Left lobe of liver (tissue), 2 donors: ENCODE measurements at regions not wholly inside any gene's neighbourhood (a gene's known extent, or its start where the extent isn't known, plus 50 kb on each side); places are given as distances from the start of the nearest gene placed in this dataset.
A peak's percentile ranks its signal among the peaks of the same experiment; 100 is the strongest.

ENCODE experiments used
- ATAC-seq: fragments of 200-7000 bp; cut with Tn5 transposase; one replicate; pipeline ENCODE4 v1.9.1; 2020; ENCODE audit warnings: mild to moderate bottlenecking, moderate library complexity
- DNase-seq: peaks from one replicate; pipeline ENCODE4 v3.0.0-alpha.2; 2020; ENCODE audit warnings: low spot score
- donor health status: DM: no; HTN: no; CAD: no; lungs with moderate emphysema.
- donor health status: DM: no; HTN: yes; CAD: no.

GRCh38 chr2:120863146-120863545 lies 127.5 kb downstream of the GLI2 start:
- ATAC-seq, result no peak
- no peak for DNase-seq

GRCh38 chr2:120863661-120864320 lies 128.1 kb downstream of the GLI2 start:
- ATAC-seq, result no peak
- DNase-seq, result no peak

GRCh38 chr2:120864981-120865380 lies 129.3 kb downstream of the GLI2 start:
- DNase-seq, result no peak
- ATAC-seq, result no peak

- ATAC-seq (no peak), DNase-seq (no peak)
Observed at GRCh38 chr2:120865656-120866055, 130.0 kb downstream of the GLI2 start.

- ATAC-seq, result no peak
Observed at GRCh38 chr2:120866071-120866470, 130.4 kb downstream of the GLI2 start.

GRCh38 chr2:120866483-120867140 lies 130.9 kb downstream of the GLI2 start:
- DNase-seq (no peak), ATAC-seq (no peak)

More at GRCh38 chr2:120866071-120866470, 130.4 kb downstream of the GLI2 start:
- DNase-seq, result no peak

GRCh38 chr2:120867290-120868241 lies 131.9 kb downstream of the GLI2 start:
- DNase-seq (no peak), ATAC-seq (peak; percentile 62)

GRCh38 chr2:120868366-120868765 lies 132.7 kb downstream of the GLI2 start:
- DNase-seq (no peak), ATAC-seq (no peak)

- ATAC-seq (no peak), DNase-seq (no peak)
Observed at GRCh38 chr2:120869036-120869729, 133.5 kb downstream of the GLI2 start.

- DNase-seq (no peak), ATAC-seq (no peak)
Observed at GRCh38 chr2:120869730-120870466, 134.2 kb downstream of the GLI2 start.

- no peak for ATAC-seq
- no peak for DNase-seq
Observed at GRCh38 chr2:120870467-120870788, 134.8 kb downstream of the GLI2 start.

GRCh38 chr2:120871016-120871635 lies 135.5 kb downstream of the GLI2 start:
- DNase-seq (no peak), ATAC-seq (no peak)

- ATAC-seq (no peak), DNase-seq (no peak)
Observed at GRCh38 chr2:120871881-120872620, 136.4 kb downstream of the GLI2 start.

GRCh38 chr2:120873958-120874887 lies 138.6 kb downstream of the GLI2 start:
- DNase-seq (no peak), ATAC-seq (no peak)

GRCh38 chr2:120874888-120875275 lies 139.2 kb downstream of the GLI2 start:
- ATAC-seq, result no peak
- DNase-seq, result no peak

- no peak for DNase-seq
Observed at GRCh38 chr2:120875431-120875830, 139.8 kb downstream of the GLI2 start.

GRCh38 chr2:120876526-120877280 lies 141.0 kb downstream of the GLI2 start:
- DNase-seq (no peak), ATAC-seq (no peak)

More at GRCh38 chr2:120875431-120875830, 139.8 kb downstream of the GLI2 start:
- ATAC-seq, result no peak
